ENCODE measurements at regions not wholly inside any gene's neighbourhood (a gene's known extent, or its start where the extent isn't known, plus 50 kb on each side); places are given as distances from the start of the nearest gene placed in this dataset.

DNA sequence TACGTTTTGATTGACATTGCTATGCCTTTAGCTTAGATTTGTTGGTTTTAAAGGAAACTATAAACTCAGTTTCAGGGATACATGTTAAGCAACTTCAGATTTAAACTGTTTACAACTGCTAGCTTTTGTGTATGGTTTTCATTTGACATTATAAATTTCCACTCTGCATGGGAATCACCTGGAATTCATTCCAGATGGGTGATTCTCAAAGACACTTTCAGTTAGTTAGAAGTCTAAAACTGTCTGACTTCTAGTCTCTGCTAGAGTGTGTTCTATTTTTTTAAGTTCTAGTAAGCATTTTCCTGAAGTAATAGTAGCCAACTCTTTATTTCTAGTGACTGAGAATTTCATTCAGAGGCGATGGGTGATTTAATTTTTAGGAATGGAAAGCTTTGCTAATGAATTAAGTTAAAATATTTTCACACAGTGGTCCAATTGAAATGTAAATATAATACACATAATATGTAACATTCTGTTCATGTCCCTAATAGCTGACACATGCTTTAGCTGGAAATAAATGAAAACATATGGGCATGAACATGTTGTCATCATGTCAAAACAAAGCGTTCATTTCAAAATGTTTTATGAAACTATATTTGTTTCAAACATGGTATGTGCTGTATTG is 58.3 kb upstream of the CSNK1A1L start:
- TF ChIP-seq, protein P1, sequence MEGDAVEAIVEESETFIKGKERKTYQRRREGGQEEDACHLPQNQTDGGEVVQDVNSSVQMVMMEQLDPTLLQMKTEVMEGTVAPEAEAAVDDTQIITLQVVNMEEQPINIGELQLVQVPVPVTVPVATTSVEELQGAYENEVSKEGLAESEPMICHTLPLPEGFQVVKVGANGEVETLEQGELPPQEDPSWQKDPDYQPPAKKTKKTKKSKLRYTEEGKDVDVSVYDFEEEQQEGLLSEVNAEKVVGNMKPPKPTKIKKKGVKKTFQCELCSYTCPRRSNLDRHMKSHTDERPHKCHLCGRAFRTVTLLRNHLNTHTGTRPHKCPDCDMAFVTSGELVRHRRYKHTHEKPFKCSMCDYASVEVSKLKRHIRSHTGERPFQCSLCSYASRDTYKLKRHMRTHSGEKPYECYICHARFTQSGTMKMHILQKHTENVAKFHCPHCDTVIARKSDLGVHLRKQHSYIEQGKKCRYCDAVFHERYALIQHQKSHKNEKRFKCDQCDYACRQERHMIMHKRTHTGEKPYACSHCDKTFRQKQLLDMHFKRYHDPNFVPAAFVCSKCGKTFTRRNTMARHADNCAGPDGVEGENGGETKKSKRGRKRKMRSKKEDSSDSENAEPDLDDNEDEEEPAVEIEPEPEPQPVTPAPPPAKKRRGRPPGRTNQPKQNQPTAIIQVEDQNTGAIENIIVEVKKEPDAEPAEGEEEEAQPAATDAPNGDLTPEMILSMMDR (IDR thresholded peaks at IDR 0.05; ENCODE audit: low read length), result no peak
- no peak for TF ChIP-seq EZH2 (IDR thresholded peaks at IDR 0.05; ENCODE audit: borderline replicate concordance, low read length)
